Mucosa of stomach (tissue), 1 donor: ENCODE measurements at regions not wholly inside any gene's neighbourhood (a gene's known extent, or its start where the extent isn't known, plus 50 kb on each side); places are given as distances from the start of the nearest gene placed in this dataset.
"Not testable (repeated sequence)": the region's sequence is repeated elsewhere in the genome, so short reads cannot be mapped to it uniquely, and the experiment has no call there.

Experiments
- H3K27me3 ChIP-seq: one replicate; pipeline ENCODE4 v1.7.0; 2013; ENCODE audit warnings: mild to moderate bottlenecking, low read length; ENCODE audit not compliant: control insufficient read depth, insufficient read depth
- H3K36me3 ChIP-seq: one replicate; pipeline ENCODE4 v1.7.0; 2013; ENCODE audit warnings: low read length; ENCODE audit not compliant: control insufficient read depth, insufficient read depth
- H3K4me1 ChIP-seq: one replicate; pipeline ENCODE4 v1.7.0; 2013; ENCODE audit warnings: mild to moderate bottlenecking, low read length; ENCODE audit not compliant: control insufficient read depth, insufficient read depth
- H3K4me3 ChIP-seq: one replicate; pipeline ENCODE4 v1.7.0; 2013; ENCODE audit warnings: low read length
- H3K9ac ChIP-seq: one replicate; pipeline ENCODE4 v1.7.0; 2013; ENCODE audit warnings: mild to moderate bottlenecking, low read length, moderate library complexity
- H3K9me3 ChIP-seq: one replicate; pipeline ENCODE4 v1.7.0; 2013; ENCODE audit warnings: mild to moderate bottlenecking, low read length, moderate library complexity; ENCODE audit not compliant: control insufficient read depth
- donor health status: Pancreatic carcinoma.

- Histone ChIP-seq H3K9me3 (no peaks in the 10 kb centered on the region), H3K9ac (no peak overlapping the region), H3K4me1 (no peaks in the 10 kb centered on the region), H3K4me3 (no peak overlapping the region), H3K36me3 (no peaks in the 10 kb centered on the region), H3K27me3 (no peaks in the 10 kb centered on the region)
Measured at GRCh38 chr2:117271631-117272030, 542.9 kb upstream of the DDX18 start.

GRCh38 chr2:117273009-117273671, 541.4 kb upstream of the DDX18 start:
- Histone ChIP-seq H3K27me3 (no peaks in the 10 kb centered on the region), H3K36me3 (no peaks in the 10 kb centered on the region), H3K9ac (no peak overlapping the region), H3K4me3 (no peak overlapping the region), H3K9me3 (no peaks in the 10 kb centered on the region), H3K4me1 (no peaks in the 10 kb centered on the region)

DNA sequence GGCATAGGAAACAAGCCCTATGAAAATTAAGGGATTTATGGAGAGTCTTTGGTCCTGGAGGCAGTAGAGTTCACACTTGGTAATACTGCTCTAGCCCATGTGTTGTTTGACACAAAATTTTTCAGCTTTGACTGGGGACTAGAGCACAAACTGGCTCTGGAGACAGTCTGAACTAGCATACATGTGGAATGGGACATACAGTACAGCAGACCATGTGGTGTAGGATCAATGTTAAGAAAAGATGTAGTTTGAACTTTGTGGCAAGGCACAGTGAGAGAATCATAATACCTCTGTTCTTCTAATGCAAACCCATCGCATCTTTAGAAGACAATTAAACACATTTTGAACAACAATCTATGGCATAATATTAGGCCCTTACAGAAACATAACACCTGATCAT, 521.5 kb upstream of the DDX18 start:
- Histone ChIP-seq H3K4me1 (no peaks in the 10 kb centered on the region), H3K9me3 (no peaks in the 10 kb centered on the region), H3K9ac (no peak overlapping the region), H3K4me3 (no peak overlapping the region), H3K27me3 (no peaks in the 10 kb centered on the region), H3K36me3 (no peaks in the 10 kb centered on the region)

- H3K27me3 ChIP-seq: no peaks in the 10 kb centered on the region
- H3K4me1 ChIP-seq: no peaks in the 10 kb centered on the region
- no peak overlapping the region for H3K9ac ChIP-seq
- no peaks in the 10 kb centered on the region for H3K36me3 ChIP-seq
- no peak overlapping the region for H3K4me3 ChIP-seq
- H3K9me3 ChIP-seq: no peaks in the 10 kb centered on the region
Measured at GRCh38 chr2:117299451-117299850, 515.0 kb upstream of the DDX18 start.

DNA sequence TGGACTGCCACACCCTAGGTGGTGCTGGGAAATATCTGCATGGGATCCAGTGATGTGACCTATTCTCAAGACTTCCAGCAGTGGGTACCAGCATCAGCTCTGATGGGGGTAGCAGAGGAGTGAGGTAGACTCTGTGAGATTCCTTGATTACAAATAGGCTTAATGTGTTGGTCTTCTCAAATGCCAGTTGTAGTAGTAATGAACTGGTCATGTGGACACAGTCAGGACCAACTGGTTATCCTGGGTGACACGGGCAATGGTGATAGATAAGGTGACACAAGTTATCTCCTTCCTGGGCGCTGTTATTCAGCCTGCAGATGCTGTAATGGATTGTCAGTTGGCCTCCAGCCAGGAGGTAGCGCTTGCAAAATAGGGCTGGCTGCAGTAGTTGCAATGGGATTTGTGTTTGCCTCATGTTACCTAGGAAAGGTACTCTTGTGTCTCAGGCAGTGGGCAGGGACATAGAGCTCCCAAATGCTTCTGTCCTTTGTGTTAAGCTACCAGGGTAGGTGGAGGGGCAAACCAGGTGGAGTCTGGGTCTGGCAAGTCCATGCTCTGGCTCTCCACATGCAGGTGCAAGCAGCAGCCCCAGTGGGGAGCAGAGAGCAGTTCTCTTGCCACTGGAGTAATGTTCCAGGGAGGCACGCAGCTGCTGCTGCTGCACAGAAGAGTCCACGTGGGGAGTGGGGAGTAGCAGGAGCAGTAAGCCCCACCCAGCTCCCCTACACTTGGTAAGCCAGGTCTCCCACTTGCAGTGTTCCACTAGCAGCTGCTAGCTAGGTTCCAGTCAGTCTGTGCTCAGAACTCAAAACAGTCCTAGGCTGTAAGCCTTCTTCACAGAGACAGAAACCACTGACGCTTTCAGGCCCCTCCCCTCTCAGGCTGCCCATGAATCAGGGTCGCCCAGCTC, 505.4 kb upstream of the DDX18 start:
- Histone ChIP-seq H3K9me3 (no peaks in the 10 kb centered on the region), H3K27me3 (no peaks in the 10 kb centered on the region), H3K4me3 (no peak overlapping the region)

DNA sequence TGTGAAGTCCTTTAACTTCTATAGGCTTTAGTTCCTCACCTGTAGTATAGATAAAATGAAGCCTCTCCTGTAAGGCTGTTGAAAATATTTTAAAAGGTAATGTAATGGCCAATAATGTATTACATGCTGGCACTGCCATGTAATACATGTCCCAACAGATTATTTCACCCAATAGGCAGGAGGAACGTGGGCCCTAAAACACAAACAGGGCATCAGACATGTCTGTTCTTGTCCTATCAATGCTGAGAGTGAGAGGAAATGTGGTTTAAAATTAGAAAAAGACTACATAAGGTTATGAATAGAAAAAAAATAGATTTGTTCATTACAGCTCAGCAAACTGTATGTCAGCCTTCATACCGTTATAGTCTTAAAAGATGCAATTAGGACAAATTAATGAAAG, 492.7 kb upstream of the DDX18 start:
- no peak overlapping the region for H3K4me3 ChIP-seq
- H3K9me3 ChIP-seq: no peaks in the 10 kb centered on the region
- no peaks in the 10 kb centered on the region for H3K4me1 ChIP-seq
- no peaks in the 10 kb centered on the region for H3K27me3 ChIP-seq
- H3K9ac ChIP-seq: no peak overlapping the region
- H3K36me3 ChIP-seq: no peaks in the 10 kb centered on the region

More for the DNA sequence above, 505.4 kb upstream of the DDX18 start:
- Histone ChIP-seq H3K36me3 (no peaks in the 10 kb centered on the region), H3K9ac (no peak overlapping the region), H3K4me1 (no peaks in the 10 kb centered on the region)

GRCh38 chr2:117323331-117323730, 491.2 kb upstream of the DDX18 start:
- Histone ChIP-seq H3K9ac (no peak overlapping the region), H3K36me3 (no peaks in the 10 kb centered on the region), H3K4me3 (no peak overlapping the region), H3K9me3 (no peaks in the 10 kb centered on the region), H3K27me3 (no peaks in the 10 kb centered on the region), H3K4me1 (no peaks in the 10 kb centered on the region)

- Histone ChIP-seq H3K4me1 (peaks cover 5% of the 10 kb centered on the region), H3K9ac (no peak overlapping the region), H3K9me3 (no peaks in the 10 kb centered on the region), H3K36me3 (no peaks in the 10 kb centered on the region), H3K4me3 (no peak overlapping the region), H3K27me3 (no peaks in the 10 kb centered on the region)
Measured at GRCh38 chr2:117330641-117331040, 483.9 kb upstream of the DDX18 start.

DNA sequence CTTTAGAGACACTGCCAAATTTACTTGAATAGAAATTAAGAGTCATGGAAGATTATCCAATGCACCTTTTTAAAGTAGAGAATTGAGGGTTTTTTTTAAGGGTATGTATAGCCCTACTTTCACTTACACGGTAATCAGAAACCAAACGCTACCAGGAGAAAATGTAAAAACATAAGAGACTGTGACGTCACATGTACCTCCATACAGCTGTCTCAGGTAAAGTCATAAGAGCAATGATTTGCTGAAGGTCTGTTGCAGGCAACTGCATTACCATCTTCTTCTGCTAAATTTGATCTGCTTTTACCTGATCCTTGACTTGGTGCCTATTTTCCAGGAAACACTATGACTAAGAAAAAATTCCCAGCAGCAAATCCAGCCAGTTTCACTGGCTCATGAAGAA, 478.5 kb upstream of the DDX18 start:
- Histone ChIP-seq H3K4me1 (no peaks in the 10 kb centered on the region), H3K9me3 (no peaks in the 10 kb centered on the region), H3K27me3 (no peaks in the 10 kb centered on the region), H3K4me3 (no peak overlapping the region), H3K36me3 (no peaks in the 10 kb centered on the region), H3K9ac (no peak overlapping the region)

GRCh38 chr2:117336496-117336895, 478.0 kb upstream of the DDX18 start:
- no peaks in the 10 kb centered on the region for H3K27me3 ChIP-seq
- no peaks in the 10 kb centered on the region for H3K36me3 ChIP-seq
- no peak overlapping the region for H3K4me3 ChIP-seq
- no peaks in the 10 kb centered on the region for H3K9me3 ChIP-seq
- H3K9ac ChIP-seq: no peak overlapping the region
- no peaks in the 10 kb centered on the region for H3K4me1 ChIP-seq

- not testable (repeated sequence) for H3K27me3 ChIP-seq, H3K9me3 ChIP-seq, H3K36me3 ChIP-seq, H3K4me3 ChIP-seq, H3K9ac ChIP-seq, H3K4me1 ChIP-seq
Measured at GRCh38 chr2:117337981-117338380, 476.5 kb upstream of the DDX18 start.

- no peaks in the 10 kb centered on the region for H3K27me3 ChIP-seq
- no peak overlapping the region for H3K4me3 ChIP-seq
- H3K9me3 ChIP-seq: no peaks in the 10 kb centered on the region
- H3K4me1 ChIP-seq: no peaks in the 10 kb centered on the region
- no peaks in the 10 kb centered on the region for H3K36me3 ChIP-seq
- H3K9ac ChIP-seq: no peak overlapping the region
Measured at GRCh38 chr2:117339980-117340379, 474.5 kb upstream of the DDX18 start.
